Neutrophil (primary cell): ENCODE measurements at regions not wholly inside any gene's neighbourhood (a gene's known extent, or its start where the extent isn't known, plus 50 kb on each side); places are given as distances from the start of the nearest gene placed in this dataset.

Source experiments
- H3K27ac ChIP-seq: fragments of 200-600 bp; sonication (generic); 2 replicates; pipeline ENCODE4 v1.5.1; 2016; ENCODE audit warnings: mild to moderate bottlenecking, moderate library complexity
- H3K27me3 ChIP-seq: fragments of 200-600 bp; sonication (generic); 2 replicates; pipeline ENCODE4 v1.6.0; 2016; ENCODE audit warnings: mild to moderate bottlenecking
- H3K36me3 ChIP-seq: fragments of 200-600 bp; sonication (generic); 2 replicates; pipeline ENCODE4 v1.5.1; 2017
- H3K4me1 ChIP-seq, 2 experiments: fragments of 200-600 bp in 1 of 2; sonication (generic) in 1 of 2; 1 replicate in 1 of 2; 2 replicates in 1 of 2; pipeline versions ENCODE4 v1.5.1 to v1.6.1; 2013 to 2016; ENCODE audit warnings: low read depth in 1 of 2, low read length in 1 of 2, mild to moderate bottlenecking in 1 of 2, moderate library complexity in 1 of 2; ENCODE audit not compliant: control insufficient read depth in 1 of 2, insufficient read depth in 1 of 2
- H3K4me3 ChIP-seq, 2 experiments: fragments of 200-600 bp in 1 of 2; sonication (generic) in 1 of 2; 1 replicate in 1 of 2; 2 replicates in 1 of 2; pipeline ENCODE4 v1.5.1; 2013 to 2016; ENCODE audit warnings: low read depth in 1 of 2, low read length in 1 of 2, mild to moderate bottlenecking in 1 of 2, moderate library complexity in 1 of 2
- H3K9me3 ChIP-seq: fragments of 200-600 bp; sonication (generic); 2 replicates; pipeline ENCODE4 v1.5.1; 2016
- TF ChIP-seq, protein P1 (sequence below): fragments of 200-600 bp; sonication (generic); IDR thresholded peaks from 2 replicates; pipeline ENCODE4 v1.5.1; 2016; ENCODE audit warnings: antibody characterized with exemption

DNA sequence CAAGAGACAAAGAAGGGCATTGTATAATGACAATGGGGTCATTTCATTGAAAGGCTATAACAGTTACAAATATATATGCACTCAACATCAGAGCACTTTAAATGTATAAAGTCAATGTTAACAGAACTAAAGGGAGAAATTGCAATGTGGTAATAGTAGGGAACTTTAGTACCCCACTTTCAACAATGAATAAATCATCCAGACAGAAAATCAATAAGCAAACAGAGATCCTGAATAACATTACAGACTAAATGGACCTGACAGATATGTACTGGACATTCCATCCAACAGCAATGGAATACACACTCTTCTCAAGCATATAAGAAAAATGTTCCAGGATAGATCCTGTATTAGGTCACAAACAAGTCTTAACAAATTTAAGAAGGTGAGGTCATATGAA, 90.5 kb upstream of the ALKAL2 start:
- Histone ChIP-seq H3K9me3 (no peaks in the 10 kb centered on the region), H3K4me3 (no peak overlapping the region), H3K27ac (no peak overlapping the region), H3K36me3 (no peaks in the 10 kb centered on the region), H3K4me1 (no peaks in the 10 kb centered on the region), H3K27me3 (no peaks in the 10 kb centered on the region)
- TF ChIP-seq, protein P1, sequence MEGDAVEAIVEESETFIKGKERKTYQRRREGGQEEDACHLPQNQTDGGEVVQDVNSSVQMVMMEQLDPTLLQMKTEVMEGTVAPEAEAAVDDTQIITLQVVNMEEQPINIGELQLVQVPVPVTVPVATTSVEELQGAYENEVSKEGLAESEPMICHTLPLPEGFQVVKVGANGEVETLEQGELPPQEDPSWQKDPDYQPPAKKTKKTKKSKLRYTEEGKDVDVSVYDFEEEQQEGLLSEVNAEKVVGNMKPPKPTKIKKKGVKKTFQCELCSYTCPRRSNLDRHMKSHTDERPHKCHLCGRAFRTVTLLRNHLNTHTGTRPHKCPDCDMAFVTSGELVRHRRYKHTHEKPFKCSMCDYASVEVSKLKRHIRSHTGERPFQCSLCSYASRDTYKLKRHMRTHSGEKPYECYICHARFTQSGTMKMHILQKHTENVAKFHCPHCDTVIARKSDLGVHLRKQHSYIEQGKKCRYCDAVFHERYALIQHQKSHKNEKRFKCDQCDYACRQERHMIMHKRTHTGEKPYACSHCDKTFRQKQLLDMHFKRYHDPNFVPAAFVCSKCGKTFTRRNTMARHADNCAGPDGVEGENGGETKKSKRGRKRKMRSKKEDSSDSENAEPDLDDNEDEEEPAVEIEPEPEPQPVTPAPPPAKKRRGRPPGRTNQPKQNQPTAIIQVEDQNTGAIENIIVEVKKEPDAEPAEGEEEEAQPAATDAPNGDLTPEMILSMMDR, result no peak

DNA sequence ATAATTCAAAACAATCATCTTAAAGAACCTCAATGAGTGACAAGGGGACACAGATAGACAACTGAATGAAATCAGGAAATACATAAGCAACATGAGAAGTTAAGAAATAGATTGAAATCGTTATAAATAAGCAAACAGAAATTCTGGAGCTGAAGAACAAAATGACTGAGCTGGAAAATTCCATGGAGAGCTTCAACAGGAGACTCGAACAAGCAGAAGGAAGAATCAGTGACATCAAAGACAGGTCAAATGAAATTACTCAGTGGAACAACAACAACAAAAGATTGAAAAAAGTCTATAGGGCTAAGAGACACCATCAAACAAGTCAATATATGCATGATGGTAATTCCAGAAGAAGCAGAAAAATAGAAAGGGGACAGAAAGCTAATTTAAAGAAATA, 89.5 kb upstream of the ALKAL2 start:
- Histone ChIP-seq H3K9me3 (no peaks in the 10 kb centered on the region), H3K4me3 (no peak overlapping the region), H3K27ac (no peak overlapping the region), H3K4me1 (no peaks in the 10 kb centered on the region), H3K36me3 (no peaks in the 10 kb centered on the region), H3K27me3 (no peaks in the 10 kb centered on the region)
- TF ChIP-seq, protein P1, result no peak

DNA sequence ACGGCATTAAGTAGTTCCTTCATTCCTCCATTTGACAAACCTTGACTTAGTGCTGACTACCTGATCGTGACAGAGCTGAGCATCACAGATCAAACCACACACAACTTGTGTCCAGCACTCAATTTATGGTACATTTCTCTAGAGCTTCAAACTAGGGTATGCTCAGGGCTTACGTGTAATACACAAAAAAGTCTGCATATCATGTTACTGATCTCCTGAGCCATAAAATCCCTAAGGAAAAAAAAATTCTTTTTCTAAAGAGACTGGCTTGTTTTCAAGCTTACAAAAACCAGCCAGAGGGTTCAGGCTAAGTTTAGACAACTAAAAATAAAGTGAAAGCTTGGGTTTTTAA, 88.0 kb upstream of the ALKAL2 start:
- TF ChIP-seq, protein P1, result no peak
- Histone ChIP-seq H3K4me1 (no peaks in the 10 kb centered on the region), H3K4me3 (no peak overlapping the region), H3K9me3 (no peaks in the 10 kb centered on the region), H3K27me3 (no peaks in the 10 kb centered on the region), H3K36me3 (no peaks in the 10 kb centered on the region), H3K27ac (no peak overlapping the region)

DNA sequence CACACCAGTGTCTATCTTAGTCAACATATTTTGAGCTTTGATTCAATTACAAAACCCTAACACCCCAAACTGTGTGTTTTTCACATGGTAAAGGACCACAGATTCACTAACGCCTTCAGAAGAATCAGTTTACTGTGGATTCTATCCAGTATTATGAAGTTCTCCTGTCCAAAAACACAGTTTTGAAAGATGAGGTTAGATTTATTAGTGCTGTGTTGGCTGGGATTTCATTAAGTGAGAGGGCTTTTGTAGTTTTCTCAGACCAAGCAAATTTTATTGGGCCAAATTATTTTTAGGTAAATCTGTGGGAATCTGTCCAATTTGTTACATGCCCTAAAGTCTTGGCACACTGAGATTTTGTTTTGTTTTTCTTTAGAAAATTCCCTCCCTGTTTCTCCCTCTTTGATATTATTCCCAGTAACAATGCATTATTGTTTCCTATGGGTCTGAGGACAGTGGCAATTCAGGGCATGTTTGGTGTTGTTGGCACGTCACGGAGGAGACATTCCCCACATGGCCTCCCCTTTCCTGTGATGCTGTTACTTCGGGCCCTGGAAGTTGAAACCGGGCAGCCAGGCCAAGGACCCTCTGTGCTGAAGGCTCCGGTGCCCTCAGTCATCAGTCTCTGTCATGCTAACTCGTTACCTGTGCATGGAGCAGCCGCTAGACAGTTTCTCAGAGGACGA, 87.5 kb upstream of the ALKAL2 start:
- Histone ChIP-seq H3K36me3 (no peaks in the 10 kb centered on the region), H3K9me3 (no peaks in the 10 kb centered on the region), H3K27ac (no peak overlapping the region), H3K4me1 (no peaks in the 10 kb centered on the region), H3K27me3 (no peaks in the 10 kb centered on the region), H3K4me3 (no peak overlapping the region)
- TF ChIP-seq, protein P1, result no peak

DNA sequence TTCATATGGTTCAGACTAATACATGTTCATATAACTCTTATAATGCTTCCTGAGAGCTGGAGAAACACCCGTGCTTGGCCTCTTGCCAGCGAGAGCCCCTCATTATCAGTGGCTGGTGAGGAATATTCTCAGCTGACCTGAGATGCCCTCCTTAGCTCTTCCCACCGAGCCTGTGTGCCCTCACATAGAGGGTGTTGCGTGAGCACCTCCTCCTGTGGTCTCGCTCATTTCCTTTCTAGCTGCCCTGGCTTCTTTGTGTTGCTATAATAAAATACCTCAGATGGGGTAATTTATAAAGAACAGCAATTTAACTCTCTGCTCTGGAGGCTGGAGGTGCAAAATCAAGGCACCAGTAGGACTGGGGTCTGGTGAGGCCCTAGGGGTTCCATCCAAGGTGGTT, 80.5 kb upstream of the ALKAL2 start:
- no peaks in the 10 kb centered on the region for H3K36me3 ChIP-seq

More for the DNA sequence above, 80.5 kb upstream of the ALKAL2 start:
- H3K9me3 ChIP-seq, result no peaks in the 10 kb centered on the region
- H3K27ac ChIP-seq, result no peak overlapping the region
- no peak overlapping the region for H3K4me3 ChIP-seq
- H3K27me3 ChIP-seq, result no peaks in the 10 kb centered on the region
- TF ChIP-seq, protein P1, result no peak
- no peaks in the 10 kb centered on the region for H3K4me1 ChIP-seq
